Natural killer cell treated with Interleukin-12 subunit alpha and Interleukin-12 subunit beta and Interleukin-15 and Interleukin-18, amount 100 ng/mL, for 72 hours (primary cell): ENCODE measurements at regions not wholly inside any gene's neighbourhood (a gene's known extent, or its start where the extent isn't known, plus 50 kb on each side); places are given as distances from the start of the nearest gene placed in this dataset.

ENCODE experiments used
- ATAC-seq, 2 donors: fragments of 150-1000 bp; cut with Tn5 transposase in 1 of 2; sonication (Bioruptor Pico), chemical (Tn5 transposase) in 1 of 2; 2 replicates each; pipeline ENCODE4 v1.10.0; 2021
- DNase-seq: peaks from one replicate; pipeline ENCODE4 v3.0.0; 2022; ENCODE audit warnings: low spot score
- H3K27ac Mint-ChIP-seq, 2 donors: 1 replicate in 1 of 2; 2 replicates in 1 of 2; pipeline ENCODE4 v1.8.0; 2022; ENCODE audit warnings: mixed read lengths in 2 of 2, mild to moderate bottlenecking in 1 of 2, moderate library complexity in 1 of 2
- H3K27me3 Mint-ChIP-seq, 2 donors: 1 replicate in 1 of 2; 2 replicates in 1 of 2; pipeline ENCODE4 v1.8.0; 2022; ENCODE audit warnings: mixed read lengths in 2 of 2
- H3K36me3 Mint-ChIP-seq: one replicate; pipeline ENCODE4 v1.8.0; 2022; ENCODE audit warnings: mixed read lengths
- H3K4me1 Mint-ChIP-seq, 2 donors: 1 replicate in 1 of 2; 2 replicates in 1 of 2; pipeline ENCODE4 v1.8.0; 2022; ENCODE audit warnings: low read depth in 2 of 2, mixed read lengths in 2 of 2, mild to moderate bottlenecking in 1 of 2
- H3K4me3 Mint-ChIP-seq: one replicate; pipeline ENCODE4 v1.8.0; 2022; ENCODE audit warnings: mixed read lengths
- H3K9me3 Mint-ChIP-seq: 2 replicates; pipeline ENCODE4 v1.8.0; 2022; ENCODE audit warnings: mixed read lengths

DNA sequence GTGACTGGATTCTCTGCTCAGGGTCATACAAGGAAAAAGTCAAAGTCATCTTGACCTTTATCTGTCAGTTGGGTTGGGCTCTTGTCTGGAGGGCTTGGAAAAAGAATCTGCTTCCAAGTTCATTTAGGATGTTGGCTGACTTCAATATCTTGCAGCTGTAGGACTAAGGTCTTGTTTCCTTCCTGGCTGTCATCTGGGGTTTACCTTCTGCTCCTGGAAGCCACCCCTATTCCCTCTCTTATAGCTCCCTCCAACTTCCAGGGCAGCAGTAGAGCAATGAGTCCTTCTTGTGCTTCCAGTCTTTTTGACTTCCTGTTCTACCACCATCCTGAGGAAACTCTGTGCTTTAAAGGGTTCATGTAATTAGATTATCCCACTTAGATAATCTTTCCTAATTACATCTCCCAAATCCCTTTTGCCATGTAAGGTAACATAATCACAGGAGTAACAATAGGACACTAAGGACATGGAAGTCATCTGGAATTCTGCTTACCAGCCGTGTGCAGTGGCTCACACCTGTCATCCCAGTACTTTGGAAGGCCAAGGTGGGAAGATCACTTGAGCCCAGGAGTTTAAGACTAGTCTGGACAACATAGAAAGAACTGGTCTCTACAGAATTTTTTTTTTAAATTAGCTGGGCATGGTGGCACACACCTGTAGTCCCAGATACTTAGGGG is 170.7 kb upstream of the KITLG start:
- ATAC-seq = no peak
- no peaks in the 10 kb centered on the region for H3K27me3 Mint-ChIP-seq
- no peak for DNase-seq
- H3K27ac Mint-ChIP-seq = no peak overlapping the region
- peaks cover 8% of the 10 kb centered on the region for H3K9me3 Mint-ChIP-seq
- H3K4me3 Mint-ChIP-seq = no peak overlapping the region
- no peaks in the 10 kb centered on the region for H3K36me3 Mint-ChIP-seq
- H3K4me1 Mint-ChIP-seq = no peaks in the 10 kb centered on the region

DNA sequence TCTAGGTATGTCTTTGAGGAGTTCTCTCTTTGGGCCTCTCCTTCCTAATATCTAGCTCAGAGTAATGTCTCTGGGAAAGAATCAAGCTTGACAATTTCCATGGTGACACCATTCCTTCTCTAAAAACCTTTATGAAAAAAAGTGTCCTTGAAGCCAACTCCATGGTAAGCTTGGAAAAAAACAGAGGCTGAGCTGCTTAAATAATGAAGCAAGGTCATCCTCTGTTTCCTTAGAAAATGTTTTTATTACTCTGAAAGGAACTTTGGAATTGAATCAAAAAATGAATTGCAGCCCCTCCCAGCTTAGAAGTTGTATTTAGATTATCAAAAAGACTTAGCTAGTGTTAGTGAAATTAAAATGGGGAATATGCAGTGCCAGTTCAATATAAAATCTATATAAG is 166.1 kb upstream of the KITLG start:
- H3K9me3 Mint-ChIP-seq = peaks cover 4% of the 10 kb centered on the region
- ATAC-seq = no peak
- no peaks in the 10 kb centered on the region for H3K4me1 Mint-ChIP-seq
- H3K27ac Mint-ChIP-seq = no peak overlapping the region
- no peaks in the 10 kb centered on the region for H3K36me3 Mint-ChIP-seq
- H3K4me3 Mint-ChIP-seq = no peak overlapping the region
- H3K27me3 Mint-ChIP-seq = no peaks in the 10 kb centered on the region
- DNase-seq = no peak

DNA sequence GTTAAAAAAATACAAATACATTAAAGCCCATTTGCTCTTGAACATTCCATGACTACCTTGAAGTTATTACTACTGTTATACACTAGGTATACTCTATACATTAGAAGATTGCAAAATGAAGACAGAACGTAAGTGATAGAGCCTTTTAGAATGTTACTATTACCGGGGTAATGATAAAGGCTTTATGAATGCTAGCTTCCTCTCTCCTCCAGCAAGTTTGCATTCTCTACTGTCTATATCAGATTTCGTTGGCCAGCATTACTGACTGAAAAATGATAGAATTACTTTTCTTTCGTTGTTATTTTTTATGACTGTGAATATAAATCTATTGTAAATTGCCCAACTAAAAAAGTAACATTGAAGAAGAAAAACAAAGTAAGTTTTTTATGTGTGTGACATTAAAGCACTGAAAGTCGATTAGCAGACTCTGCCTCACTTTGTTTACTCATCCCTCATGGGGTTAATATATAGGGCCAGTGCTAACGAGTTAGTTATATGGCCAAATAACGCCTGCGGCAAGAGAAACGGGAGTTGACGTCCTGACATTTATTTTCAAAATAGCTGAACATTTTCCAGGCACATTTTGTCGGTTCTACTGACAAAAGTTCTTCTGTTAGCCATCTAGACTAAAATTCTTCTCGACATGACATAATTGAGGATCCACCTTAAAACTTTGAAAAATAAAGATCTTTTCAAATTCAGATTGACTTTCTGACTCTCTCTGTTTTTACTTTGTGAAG is 163.8 kb upstream of the KITLG start:
- Mint-ChIP-seq H3K4me1 (no peaks in the 10 kb centered on the region), H3K27me3 (no peaks in the 10 kb centered on the region), H3K27ac (no peak overlapping the region), H3K4me3 (no peak overlapping the region), H3K9me3 (peaks cover 3% of the 10 kb centered on the region), H3K36me3 (no peaks in the 10 kb centered on the region)
- no peak for DNase-seq
- no peak for ATAC-seq

DNA sequence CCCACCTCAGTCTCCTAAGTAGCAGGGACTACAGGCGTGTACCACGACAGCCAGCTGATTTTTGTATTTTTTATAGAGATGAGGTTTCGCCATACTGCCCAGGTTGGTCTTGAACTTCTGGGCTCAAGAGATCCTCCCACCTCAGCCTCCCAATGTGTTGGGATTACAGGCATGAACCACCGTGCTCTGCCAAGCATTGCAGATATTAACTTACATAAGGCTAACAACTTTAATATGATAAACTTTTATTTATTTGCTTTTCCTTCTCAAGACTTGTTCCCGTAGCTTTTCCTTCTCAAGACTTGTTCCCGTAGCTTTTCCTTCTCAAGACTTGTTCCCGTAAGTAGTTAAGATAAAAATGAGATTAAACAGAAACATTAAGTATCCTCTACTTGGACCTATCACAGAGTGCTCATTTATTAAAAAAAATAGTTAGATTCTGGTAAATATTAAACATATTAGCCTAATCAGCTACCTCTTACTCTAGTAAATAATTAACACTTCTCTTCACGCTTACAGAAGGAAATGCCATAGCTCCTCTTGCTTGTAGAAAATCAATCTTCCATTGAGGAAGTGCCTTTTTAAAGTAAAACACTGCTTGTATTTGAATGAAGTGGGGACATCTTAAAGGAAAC is 157.7 kb upstream of the KITLG start:
- H3K27ac Mint-ChIP-seq = no peak overlapping the region
- DNase-seq = no peak
- H3K9me3 Mint-ChIP-seq = peaks cover 6% of the 10 kb centered on the region
- no peaks in the 10 kb centered on the region for H3K36me3 Mint-ChIP-seq
- no peak overlapping the region for H3K4me3 Mint-ChIP-seq
- no peaks in the 10 kb centered on the region for H3K27me3 Mint-ChIP-seq
- H3K4me1 Mint-ChIP-seq = no peaks in the 10 kb centered on the region
- ATAC-seq = no peak

DNA sequence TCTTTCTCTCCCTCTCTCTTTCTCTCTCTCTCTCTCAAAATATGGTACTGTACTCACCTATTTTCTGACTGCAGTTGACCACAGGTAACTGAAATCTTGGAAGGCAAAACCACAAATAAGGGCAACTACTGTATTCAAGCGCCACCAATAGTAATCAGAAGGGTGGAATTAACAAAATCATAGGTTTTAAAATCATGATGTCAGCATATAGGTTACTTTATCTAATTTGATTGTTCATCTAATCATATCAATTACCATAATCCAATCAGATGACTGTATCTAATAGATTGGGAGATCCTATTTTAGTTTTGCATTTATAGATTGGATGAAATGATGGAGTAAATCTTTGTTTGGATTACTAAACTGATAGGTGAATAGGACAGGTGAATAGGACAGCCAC is 155.8 kb upstream of the KITLG start:
- Mint-ChIP-seq H3K36me3 (no peaks in the 10 kb centered on the region), H3K9me3 (peaks cover 6% of the 10 kb centered on the region), H3K4me3 (no peak overlapping the region), H3K4me1 (no peaks in the 10 kb centered on the region), H3K27ac (no peak overlapping the region), H3K27me3 (no peaks in the 10 kb centered on the region)
- no peak for ATAC-seq
- no peak for DNase-seq

DNA sequence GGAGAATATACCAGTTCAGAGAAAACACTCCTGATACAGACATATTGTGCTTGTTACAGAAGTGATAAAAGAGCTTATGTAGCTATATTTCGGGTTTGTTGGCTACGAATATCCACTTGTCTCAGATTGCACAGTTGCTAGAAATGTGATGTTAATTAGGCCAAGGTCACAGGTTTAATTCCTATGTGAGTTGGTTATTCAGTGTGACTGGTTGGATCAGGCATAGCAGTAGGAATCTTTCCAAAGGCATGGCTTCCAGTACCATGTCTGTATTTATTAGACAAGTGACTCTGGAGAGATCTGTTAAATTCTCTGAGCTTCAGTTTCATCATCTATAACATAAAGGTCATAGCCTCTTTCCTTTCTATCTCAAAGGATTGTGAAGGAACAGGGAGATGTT is 152.7 kb upstream of the KITLG start:
- Mint-ChIP-seq H3K27ac (no peak overlapping the region), H3K36me3 (no peaks in the 10 kb centered on the region), H3K27me3 (no peaks in the 10 kb centered on the region), H3K4me1 (no peaks in the 10 kb centered on the region), H3K4me3 (no peak overlapping the region), H3K9me3 (peaks cover 2% of the 10 kb centered on the region)
- ATAC-seq = no peak
- no peak for DNase-seq

DNA sequence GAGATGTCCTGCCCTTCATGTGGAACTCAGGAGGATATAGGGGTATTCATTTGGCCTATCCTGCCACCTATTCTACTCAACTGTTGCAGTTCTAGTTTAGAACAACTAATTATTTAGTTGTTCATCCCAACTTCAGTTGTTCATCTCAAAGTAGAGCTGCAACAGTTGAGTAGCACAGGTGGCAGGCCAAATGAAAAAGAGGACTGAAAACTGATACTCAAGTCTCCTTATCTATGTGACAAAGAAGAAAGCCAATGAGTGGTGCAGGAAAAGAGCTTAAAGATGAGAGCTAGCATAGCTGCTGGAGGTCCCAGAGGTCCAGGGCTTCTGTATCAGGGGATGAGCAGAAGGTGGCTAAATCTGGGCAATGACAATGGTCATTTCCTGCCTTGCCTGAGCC is 148.9 kb upstream of the KITLG start:
- no peak for DNase-seq
- ATAC-seq = no peak
- Mint-ChIP-seq H3K4me1 (no peaks in the 10 kb centered on the region), H3K27me3 (no peaks in the 10 kb centered on the region), H3K36me3 (no peaks in the 10 kb centered on the region), H3K9me3 (peaks cover 2% of the 10 kb centered on the region), H3K27ac (no peak overlapping the region), H3K4me3 (no peak overlapping the region)

DNA sequence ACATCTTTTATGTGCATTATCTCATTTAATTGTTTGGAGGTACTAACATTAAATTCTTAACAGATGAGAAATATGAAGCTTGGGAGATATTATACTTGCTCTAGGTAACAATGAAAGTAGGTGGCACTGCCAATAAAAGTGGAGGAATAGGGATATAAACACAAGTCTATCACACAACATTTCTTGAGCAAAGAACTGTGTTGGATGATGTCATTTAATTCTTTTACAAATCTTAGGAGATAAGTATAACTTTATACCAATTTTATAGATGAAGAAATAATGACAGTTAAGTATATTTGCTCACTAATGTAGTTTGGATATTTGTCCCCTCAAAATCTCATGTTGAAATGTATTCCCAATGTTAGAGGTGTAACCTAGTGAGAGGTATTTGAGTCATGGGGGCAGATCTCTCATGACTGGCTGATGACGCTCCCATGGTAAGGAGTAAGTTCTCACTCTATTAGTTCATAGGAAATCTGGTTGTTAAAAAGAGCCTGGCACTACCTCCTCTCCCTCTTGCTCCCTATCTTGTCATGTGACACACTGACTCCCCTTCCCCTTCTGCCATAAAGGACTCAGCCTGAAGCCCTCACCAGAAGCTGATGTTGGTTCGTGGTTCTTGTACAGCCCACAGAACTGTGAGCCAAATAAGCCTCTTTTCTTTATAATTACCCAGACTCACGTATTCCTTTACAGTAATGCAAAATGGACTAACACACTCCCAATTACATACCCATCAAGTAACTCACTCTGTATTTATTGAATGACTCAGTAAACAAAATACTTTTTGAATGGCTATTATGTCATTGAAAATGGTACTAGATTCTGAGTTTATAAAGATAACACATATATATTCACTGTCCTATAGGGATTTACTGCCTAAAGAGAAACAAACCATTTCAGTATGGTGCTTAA is 146.8 kb upstream of the KITLG start:
- no peak for DNase-seq
- Mint-ChIP-seq H3K4me3 (no peak overlapping the region), H3K27me3 (no peaks in the 10 kb centered on the region), H3K4me1 (no peaks in the 10 kb centered on the region), H3K9me3 (peaks cover 5% of the 10 kb centered on the region), H3K27ac (no peak overlapping the region), H3K36me3 (no peaks in the 10 kb centered on the region)
- no peak for ATAC-seq

DNA sequence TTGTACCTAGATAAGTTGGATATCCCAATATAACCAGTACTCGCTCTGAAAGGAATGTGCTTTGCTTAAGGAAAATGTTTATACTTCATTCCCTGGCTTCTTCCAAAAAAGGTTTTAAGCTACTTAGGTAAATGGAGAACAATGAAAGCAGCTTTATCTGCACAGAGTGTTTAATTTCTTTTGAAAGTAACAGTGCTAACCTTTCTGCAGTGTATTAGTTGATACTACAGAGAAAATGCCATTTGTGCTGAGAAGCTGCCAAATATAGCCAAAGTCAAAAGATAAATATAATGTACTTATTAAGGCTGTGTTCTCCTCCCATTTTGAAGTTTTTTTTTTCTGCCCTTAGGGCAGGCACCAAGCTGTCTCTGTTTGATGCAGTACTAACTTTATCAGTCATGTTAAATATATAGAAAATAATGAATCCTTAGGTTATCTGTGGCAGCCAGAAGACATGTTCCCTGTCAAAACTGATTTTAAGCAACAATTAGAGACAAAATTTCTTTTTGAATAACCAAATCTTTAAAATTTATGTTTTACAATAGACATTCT is 145.4 kb upstream of the KITLG start:
- Mint-ChIP-seq H3K36me3 (no peaks in the 10 kb centered on the region), H3K27me3 (no peaks in the 10 kb centered on the region), H3K27ac (no peak overlapping the region), H3K9me3 (peaks cover 5% of the 10 kb centered on the region), H3K4me3 (no peak overlapping the region), H3K4me1 (no peaks in the 10 kb centered on the region)
- DNase-seq = no peak
- ATAC-seq = no peak

DNA sequence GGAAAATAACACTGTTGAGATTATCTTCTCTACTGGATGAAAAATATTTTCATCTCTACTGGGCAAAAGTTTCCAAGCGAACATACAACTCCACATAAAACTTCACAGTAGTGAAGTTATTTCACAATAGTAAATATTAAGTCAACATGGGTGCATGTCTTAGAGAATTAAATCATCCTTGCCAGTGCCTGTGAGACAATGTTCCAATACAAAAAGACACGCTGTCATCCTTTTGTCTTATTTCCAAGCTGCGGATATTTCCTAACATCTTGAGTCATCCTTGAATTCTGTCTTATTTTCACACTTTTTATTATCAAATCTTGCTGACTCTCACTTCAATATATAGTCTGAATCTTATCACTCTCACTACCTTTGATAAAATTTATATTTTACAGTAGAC is 142.9 kb upstream of the KITLG start:
- no peak for ATAC-seq
- no peak overlapping the region for H3K27ac Mint-ChIP-seq
- H3K9me3 Mint-ChIP-seq = peaks cover 5% of the 10 kb centered on the region

DNA sequence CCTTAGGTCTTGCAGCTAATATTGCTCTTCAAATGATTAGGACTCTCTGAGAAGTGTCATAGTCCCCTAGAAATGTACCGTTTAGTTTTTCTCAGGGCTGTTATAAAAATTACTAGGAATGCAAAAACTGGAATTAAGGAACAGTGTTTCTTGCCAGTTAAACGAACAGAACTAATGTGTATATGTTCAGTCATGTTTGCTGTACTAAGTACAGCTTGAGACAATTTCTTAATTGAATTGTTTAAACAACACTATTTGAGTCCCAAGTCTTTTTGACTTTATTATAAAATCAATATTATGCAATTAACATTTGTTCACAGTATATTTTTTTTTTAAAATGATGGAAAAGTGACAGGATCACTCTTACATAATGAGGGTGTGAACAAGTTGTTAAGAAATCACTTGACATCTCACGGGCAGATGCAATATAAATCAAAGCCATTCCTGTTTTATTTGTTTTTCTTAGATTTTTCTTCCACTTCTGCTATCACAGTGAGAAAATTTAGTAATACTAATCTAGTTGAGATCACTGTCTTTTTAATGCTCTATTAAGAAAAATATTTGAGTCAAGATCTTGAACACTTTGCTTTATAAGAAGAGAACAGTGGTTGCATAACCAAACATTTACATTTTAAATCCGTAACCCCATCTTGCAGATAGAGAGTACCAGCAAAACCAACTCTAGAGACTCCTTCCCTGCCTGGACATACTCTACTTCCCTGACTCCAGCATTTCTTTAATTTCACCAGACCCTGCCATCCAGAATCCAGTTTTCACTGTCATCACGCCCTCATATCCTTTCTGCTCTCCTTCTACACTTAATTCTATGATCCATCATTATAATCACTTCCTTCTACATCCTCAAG is 140.7 kb upstream of the KITLG start:
- DNase-seq (no peak), ATAC-seq (no peak)
- H3K9me3 Mint-ChIP-seq = peaks cover 3% of the 10 kb centered on the region
- H3K27me3 Mint-ChIP-seq = no peaks in the 10 kb centered on the region
- H3K4me3 Mint-ChIP-seq = no peak overlapping the region
- no peak overlapping the region for H3K27ac Mint-ChIP-seq
- H3K4me1 Mint-ChIP-seq = no peaks in the 10 kb centered on the region
- H3K36me3 Mint-ChIP-seq = no peaks in the 10 kb centered on the region

More for the DNA sequence above, 142.9 kb upstream of the KITLG start:
- no peaks in the 10 kb centered on the region for H3K27me3 Mint-ChIP-seq
- DNase-seq = no peak
- H3K36me3 Mint-ChIP-seq = no peaks in the 10 kb centered on the region
- H3K4me1 Mint-ChIP-seq = no peaks in the 10 kb centered on the region
- H3K4me3 Mint-ChIP-seq = no peak overlapping the region

DNA sequence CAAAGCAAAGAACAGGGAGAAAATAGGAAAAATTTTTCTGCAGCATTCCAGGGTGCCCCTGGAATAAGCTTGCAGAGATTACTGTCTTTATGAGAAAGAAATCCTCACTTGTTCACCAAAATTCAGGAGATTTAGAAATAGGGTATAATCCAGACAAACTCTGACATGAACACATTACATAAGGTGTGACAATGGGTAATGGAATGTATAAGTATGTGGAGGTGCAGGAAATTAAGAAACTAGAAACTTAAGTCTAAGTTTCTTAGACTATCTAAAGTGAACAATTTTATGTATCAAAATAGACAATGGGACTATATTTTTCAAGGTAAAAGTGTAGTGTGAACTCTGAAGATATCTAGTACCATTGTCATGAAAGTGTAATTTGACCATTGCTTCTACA is 140.0 kb upstream of the KITLG start:
- Mint-ChIP-seq H3K36me3 (no peaks in the 10 kb centered on the region), H3K4me1 (no peaks in the 10 kb centered on the region), H3K27ac (no peak overlapping the region), H3K9me3 (peaks cover 3% of the 10 kb centered on the region), H3K27me3 (no peaks in the 10 kb centered on the region), H3K4me3 (no peak overlapping the region)
- ATAC-seq (no peak), DNase-seq (no peak)

DNA sequence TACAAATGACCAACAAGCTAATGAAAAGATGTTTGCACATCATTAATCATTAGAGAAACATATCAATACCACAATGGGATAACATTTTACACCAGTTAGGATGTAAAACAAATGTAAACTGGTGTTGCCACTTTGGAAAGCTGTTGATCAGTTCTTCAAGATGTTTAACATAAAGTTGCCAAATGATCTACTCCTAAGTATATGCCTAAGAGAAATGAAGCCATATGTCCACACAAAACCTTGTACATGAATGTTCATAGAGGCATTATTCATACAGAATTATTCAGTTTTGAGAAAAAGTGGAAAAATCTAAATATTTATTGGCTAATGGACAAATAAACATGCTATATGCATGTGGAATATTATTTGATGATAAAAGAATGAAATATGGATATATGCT is 136.9 kb upstream of the KITLG start:
- Mint-ChIP-seq H3K4me3 (no peak overlapping the region), H3K36me3 (no peaks in the 10 kb centered on the region), H3K4me1 (no peaks in the 10 kb centered on the region), H3K9me3 (no peaks in the 10 kb centered on the region), H3K27me3 (no peaks in the 10 kb centered on the region), H3K27ac (no peak overlapping the region)
- DNase-seq (no peak), ATAC-seq (no peak)
